Keratinocyte (primary cell): ENCODE measurements at regions not wholly inside any gene's neighbourhood (a gene's known extent, or its start where the extent isn't known, plus 50 kb on each side); places are given as distances from the start of the nearest gene placed in this dataset.

ENCODE experiments used
- DNase-seq: peaks from one replicate; pipeline ENCODE4 v3.0.0-alpha.2; 2011; ENCODE audit warnings: low read depth, missing footprints, low spot score
- FAIRE-seq: peaks from 2 replicates; lab custom pipeline; 2011; peaks lifted over from hg19 to GRCh38; lab: Jason Lieb, UNC
- H2AFZ ChIP-seq: 2 replicates; pipeline ENCODE4 v1.6.0; 2012; ENCODE audit warnings: low read length, control low read depth, inconsistent platforms; ENCODE audit not compliant: control insufficient read depth
- H3K27ac ChIP-seq: 2 replicates; pipeline ENCODE4 v1.5.1; 2011; ENCODE audit warnings: low read length; ENCODE audit not compliant: control insufficient read depth, insufficient read depth
- H3K27me3 ChIP-seq: 3 replicates; pipeline ENCODE4 v1.6.0; 2011; ENCODE audit warnings: low read length; ENCODE audit not compliant: control insufficient read depth, insufficient read depth; ENCODE audit errors: extremely low read depth
- H3K36me3 ChIP-seq, 2 experiments: 2 replicates in 1 of 2; 3 replicates in 1 of 2; pipeline ENCODE4 v1.5.1; 2011; ENCODE audit warnings: low read length in 2 of 2, mild to moderate bottlenecking in 1 of 2; ENCODE audit not compliant: control insufficient read depth in 2 of 2, insufficient read depth in 2 of 2; ENCODE audit errors: extremely low read depth in 1 of 2
- H3K4me1 ChIP-seq: 3 replicates; pipeline ENCODE4 v1.5.1; 2011; ENCODE audit warnings: low read length; ENCODE audit not compliant: control insufficient read depth, insufficient read depth; ENCODE audit errors: extremely low read depth
- H3K4me2 ChIP-seq: 3 replicates; pipeline ENCODE4 v1.6.0; 2011; ENCODE audit warnings: low read depth, low read length; ENCODE audit not compliant: control insufficient read depth, insufficient read depth; ENCODE audit errors: extremely low read depth
- H3K4me3 ChIP-seq, 3 experiments: fragments of 200-600 bp in 1 of 3; sonication (generic) in 1 of 3; 2 replicates in 2 of 3; 3 replicates in 1 of 3; pipeline ENCODE4 v1.5.1; 2011 to 2016; ENCODE audit warnings: low read length in 3 of 3, mild to moderate bottlenecking in 3 of 3, control low read depth in 2 of 3, inconsistent platforms in 1 of 3, low read depth in 1 of 3, mixed read lengths in 1 of 3, mixed run types in 1 of 3, moderate library complexity in 1 of 3; ENCODE audit not compliant: control insufficient read depth in 2 of 3, insufficient read depth in 2 of 3; ENCODE audit errors: extremely low read depth in 1 of 3
- H3K79me2 ChIP-seq: 2 replicates; pipeline ENCODE4 v1.6.0; 2012; ENCODE audit warnings: low read length; ENCODE audit not compliant: control insufficient read depth, insufficient read depth
- H3K9ac ChIP-seq: 3 replicates; pipeline ENCODE4 v1.6.0; 2011; ENCODE audit warnings: low read length; ENCODE audit not compliant: control insufficient read depth, insufficient read depth; ENCODE audit errors: extremely low read depth
- H3K9me1 ChIP-seq: 3 replicates; pipeline ENCODE4 v1.6.0; 2011; ENCODE audit warnings: low read length; ENCODE audit not compliant: control insufficient read depth, insufficient read depth; ENCODE audit errors: extremely low read depth
- H3K9me3 ChIP-seq: 2 replicates; pipeline ENCODE4 v1.5.1; 2012; ENCODE audit warnings: low read depth, low read length; ENCODE audit not compliant: control insufficient read depth
- H4K20me1 ChIP-seq: 3 replicates; pipeline ENCODE4 v1.6.0; 2011; ENCODE audit warnings: low read length; ENCODE audit not compliant: control insufficient read depth, insufficient read depth; ENCODE audit errors: extremely low read depth
- CTCF ChIP-seq, 3 experiments: IDR thresholded peaks in 1 of 3; conservative IDR thresholded peaks in 1 of 3; optimal IDR thresholded peaks in 1 of 3; 2 replicates in 2 of 3; 3 replicates in 1 of 3; pipeline versions ENCODE3 to v1.5.1; 2011; ENCODE audit warnings: low read length in 3 of 3, mild to moderate bottlenecking in 3 of 3, moderate library complexity in 2 of 3, control low read depth in 1 of 3, inconsistent platforms in 1 of 3; ENCODE audit not compliant: insufficient read depth in 2 of 3; ENCODE audit errors: extremely low read depth in 1 of 3
- EZH2 ChIP-seq: IDR thresholded peaks from one replicate; pipeline ENCODE4 v1.6.1; 2012; ENCODE audit warnings: inconsistent platforms, mild to moderate bottlenecking, low read length, moderate library complexity
- dilution Hi-C: fragments of 300-500 bp; cut with MboI; formaldehyde crosslinking; loops from one replicate; pipeline ENCODE4 v1.7.0; 2020; ENCODE audit warnings: low sequenced_read_pairs; ENCODE audit not compliant: extremely low pct_ligation_motif_present

GRCh38 chr7:69395061-69395714 is 203.1 kb upstream of the AUTS2 start:
- FAIRE-seq (no peak), DNase-seq (no peak)
- H3K4me3 ChIP-seq = no peak overlapping the region
- H3K4me1 ChIP-seq = no peaks in the 10 kb centered on the region
- H3K27ac ChIP-seq = no peak overlapping the region
- TF ChIP-seq CTCF (optimal IDR thresholded peaks at IDR 0.05 in 1 of 3, IDR thresholded peaks at IDR 0.05 in 1 of 3, conservative IDR thresholded peaks at IDR 0.05 in 1 of 3; ENCODE audit: extremely low read depth in 1 of 3, insufficient read depth in 2 of 3, low read length in 3 of 3) = no peak
- no peak for TF ChIP-seq EZH2
- no peaks in the 10 kb centered on the region for H3K36me3 ChIP-seq
- no peaks in the 10 kb centered on the region for H3K9me1 ChIP-seq
- H3K9me3 ChIP-seq = no peaks in the 10 kb centered on the region
- H3K9ac ChIP-seq = no peak overlapping the region
- H3K79me2 ChIP-seq = no peaks in the 10 kb centered on the region
- H3K4me2 ChIP-seq = no peak overlapping the region
- H4K20me1 ChIP-seq = no peaks in the 10 kb centered on the region
- H3K27me3 ChIP-seq = no peaks in the 10 kb centered on the region
- dilution Hi-C loops = no loop called here
- H2AFZ ChIP-seq = no peak overlapping the region

DNA sequence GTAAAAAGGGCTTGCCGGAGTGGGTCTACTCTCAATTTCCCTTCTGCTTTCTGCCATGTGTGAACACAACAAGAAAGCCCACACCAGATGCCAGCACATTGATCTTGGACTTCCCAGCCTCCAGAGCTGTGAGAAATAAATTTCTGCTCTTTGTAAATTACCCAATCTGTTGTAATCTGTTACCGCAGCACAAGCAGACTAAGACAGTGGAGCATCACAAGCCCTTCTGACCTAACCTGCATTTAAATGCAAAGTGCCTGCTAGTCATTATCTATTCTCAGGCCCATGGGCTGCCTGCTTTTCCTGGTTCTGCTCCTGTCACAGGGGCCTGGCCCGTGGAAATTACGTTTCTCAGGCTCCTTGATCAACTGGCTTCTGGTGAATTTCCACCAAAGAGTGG is 199.3 kb upstream of the AUTS2 start:
- Histone ChIP-seq H3K79me2 (no peaks in the 10 kb centered on the region), H3K9me1 (no peaks in the 10 kb centered on the region), H3K4me2 (no peak overlapping the region), H3K27ac (no peak overlapping the region), H3K9ac (no peak overlapping the region), H3K9me3 (no peaks in the 10 kb centered on the region), H3K36me3 (no peaks in the 10 kb centered on the region), H3K4me3 (no peak overlapping the region), H3K27me3 (no peaks in the 10 kb centered on the region), H2AFZ (no peak overlapping the region), H3K4me1 (no peaks in the 10 kb centered on the region), H4K20me1 (no peaks in the 10 kb centered on the region)
- FAIRE-seq (no peak), DNase-seq (no peak)
- dilution Hi-C loops = no loop called here
- TF ChIP-seq EZH2 (no peak), CTCF (optimal IDR thresholded peaks at IDR 0.05 in 1 of 3, IDR thresholded peaks at IDR 0.05 in 1 of 3, conservative IDR thresholded peaks at IDR 0.05 in 1 of 3; ENCODE audit: extremely low read depth in 1 of 3, insufficient read depth in 2 of 3, low read length in 3 of 3) (no peak)
